Calu3 (cell line): ENCODE measurements at regions not wholly inside any gene's neighbourhood (a gene's known extent, or its start where the extent isn't known, plus 50 kb on each side); places are given as distances from the start of the nearest gene placed in this dataset.

Experiments
- BruUV-seq: library from RNA; stranded (reverse); fragments of 400-500 nt; replicated peaks from 2 replicates; lab custom pipeline; 2021; lab: Mats Ljungman, UMichigan
- CTCF ChIA-PET: fragments of 300-600 bp; sonication (Branson Sonifier 250); formaldehyde crosslinking; loops from one replicate; lab custom pipeline; 2022; ENCODE audit warnings: antibody characterized with exemption; lab: Charles Lee
- DNase-seq: peaks from one replicate; pipeline ENCODE4 v3.0.0; 2022
- H3K27ac Mint-ChIP-seq: one replicate; pipeline ENCODE4 v1.8.0; 2022; ENCODE audit warnings: mixed read lengths; ENCODE audit not compliant: unreplicated experiment
- H3K27me3 Mint-ChIP-seq: one replicate; pipeline ENCODE4 v1.8.0; 2022; ENCODE audit warnings: mixed read lengths; ENCODE audit not compliant: unreplicated experiment
- H3K36me3 Mint-ChIP-seq: one replicate; pipeline ENCODE4 v1.8.0; 2022; ENCODE audit warnings: mild to moderate bottlenecking, moderate library complexity, mixed read lengths; ENCODE audit not compliant: insufficient read depth, unreplicated experiment
- H3K4me1 Mint-ChIP-seq: one replicate; pipeline ENCODE4 v1.8.0; 2022; ENCODE audit warnings: mild to moderate bottlenecking, low read depth, mixed read lengths; ENCODE audit not compliant: unreplicated experiment
- H3K4me3 Mint-ChIP-seq: one replicate; pipeline ENCODE4 v1.8.0; 2022; ENCODE audit warnings: mild to moderate bottlenecking, low read depth, moderate library complexity, mixed read lengths; ENCODE audit not compliant: unreplicated experiment
- H3K9me3 Mint-ChIP-seq: one replicate; pipeline ENCODE4 v1.8.0; 2022; ENCODE audit warnings: low read depth, mixed read lengths; ENCODE audit not compliant: unreplicated experiment
- intact Hi-C: fragments of 100-400 bp; cut with micrococcal nuclease; formaldehyde crosslinking; loops from one replicate; pipeline ENCODE4 v1.10.0; 2022; ENCODE audit not compliant: unreplicated experiment
- TF ChIP-seq, protein P1 (sequence below): fragments of 200-600 bp; IDR thresholded peaks from one replicate; pipeline ENCODE4 v1.8.0; 2022; ENCODE audit warnings: antibody characterized with exemption; ENCODE audit not compliant: unreplicated experiment

GRCh38 chr6:62740171-62740570 is 454.1 kb upstream of the KHDRBS2 start:
- Mint-ChIP-seq H3K4me1 (no peaks in the 10 kb centered on the region), H3K27me3 (no peaks in the 10 kb centered on the region), H3K27ac (no peak overlapping the region), H3K9me3 (no peaks in the 10 kb centered on the region), H3K4me3 (no peak overlapping the region), H3K36me3 (no peaks in the 10 kb centered on the region)
- intact Hi-C loops: no loop called here
- CTCF ChIA-PET: no interaction called here
- TF ChIP-seq, protein P1, sequence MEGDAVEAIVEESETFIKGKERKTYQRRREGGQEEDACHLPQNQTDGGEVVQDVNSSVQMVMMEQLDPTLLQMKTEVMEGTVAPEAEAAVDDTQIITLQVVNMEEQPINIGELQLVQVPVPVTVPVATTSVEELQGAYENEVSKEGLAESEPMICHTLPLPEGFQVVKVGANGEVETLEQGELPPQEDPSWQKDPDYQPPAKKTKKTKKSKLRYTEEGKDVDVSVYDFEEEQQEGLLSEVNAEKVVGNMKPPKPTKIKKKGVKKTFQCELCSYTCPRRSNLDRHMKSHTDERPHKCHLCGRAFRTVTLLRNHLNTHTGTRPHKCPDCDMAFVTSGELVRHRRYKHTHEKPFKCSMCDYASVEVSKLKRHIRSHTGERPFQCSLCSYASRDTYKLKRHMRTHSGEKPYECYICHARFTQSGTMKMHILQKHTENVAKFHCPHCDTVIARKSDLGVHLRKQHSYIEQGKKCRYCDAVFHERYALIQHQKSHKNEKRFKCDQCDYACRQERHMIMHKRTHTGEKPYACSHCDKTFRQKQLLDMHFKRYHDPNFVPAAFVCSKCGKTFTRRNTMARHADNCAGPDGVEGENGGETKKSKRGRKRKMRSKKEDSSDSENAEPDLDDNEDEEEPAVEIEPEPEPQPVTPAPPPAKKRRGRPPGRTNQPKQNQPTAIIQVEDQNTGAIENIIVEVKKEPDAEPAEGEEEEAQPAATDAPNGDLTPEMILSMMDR: no peak
- DNase-seq: no peak
- BruUV-seq: no TSS peak

DNA sequence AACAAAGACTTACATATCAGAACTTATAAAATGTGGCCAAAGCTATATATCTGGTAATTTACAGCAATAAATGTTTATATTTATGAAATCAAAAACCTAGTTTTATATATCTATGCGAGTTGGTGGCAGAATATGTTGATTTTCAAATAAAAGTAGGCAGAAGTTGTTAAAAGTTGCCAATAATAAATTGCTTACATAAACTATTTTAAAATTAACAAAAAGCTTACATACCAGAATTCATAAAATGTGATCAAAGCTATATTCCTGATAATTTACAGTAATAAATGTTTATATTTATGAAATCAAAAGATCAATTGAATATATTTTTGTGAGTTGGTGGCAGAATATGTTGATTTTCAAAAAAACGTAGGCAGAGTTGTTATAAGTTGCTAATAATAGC is 451.8 kb upstream of the KHDRBS2 start:
- CTCF ChIA-PET: no interaction called here
- no peaks in the 10 kb centered on the region for H3K27me3 Mint-ChIP-seq
- H3K4me3 Mint-ChIP-seq: no peak overlapping the region
- TF ChIP-seq, protein P1: no peak
- H3K4me1 Mint-ChIP-seq: no peaks in the 10 kb centered on the region
- H3K9me3 Mint-ChIP-seq: peaks cover 3% of the 10 kb centered on the region
- no TSS peak for BruUV-seq
- H3K36me3 Mint-ChIP-seq: no peaks in the 10 kb centered on the region
- H3K27ac Mint-ChIP-seq: no peak overlapping the region
- no peak for DNase-seq
- intact Hi-C loops: no loop called here

DNA sequence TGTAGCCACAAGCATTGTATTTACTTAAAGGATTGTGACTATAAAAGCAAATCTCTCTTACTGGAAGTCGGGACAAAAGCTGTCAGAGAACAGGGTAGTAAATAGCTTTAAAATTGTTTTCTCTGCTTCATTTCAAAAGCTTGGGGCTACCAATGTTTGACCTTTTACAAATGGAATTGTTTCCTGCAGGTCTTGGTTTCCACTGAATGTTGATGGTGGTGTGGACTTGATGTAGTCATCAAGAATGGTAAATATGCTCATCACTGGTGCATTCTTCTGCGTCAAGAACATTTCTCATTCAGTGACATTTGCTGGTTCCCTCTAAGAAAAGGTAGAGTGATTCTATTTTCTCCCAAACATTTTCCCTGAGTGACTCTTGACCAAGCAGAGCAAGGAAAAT is 435.4 kb upstream of the KHDRBS2 start:
- Mint-ChIP-seq H3K27ac (no peak overlapping the region), H3K27me3 (no peaks in the 10 kb centered on the region), H3K36me3 (no peaks in the 10 kb centered on the region), H3K4me3 (no peak overlapping the region), H3K9me3 (peaks cover 8% of the 10 kb centered on the region), H3K4me1 (no peaks in the 10 kb centered on the region)
- no peak for DNase-seq
- CTCF ChIA-PET: no interaction called here
- TF ChIP-seq, protein P1: no peak
- intact Hi-C loops: no loop called here
- no TSS peak for BruUV-seq

DNA sequence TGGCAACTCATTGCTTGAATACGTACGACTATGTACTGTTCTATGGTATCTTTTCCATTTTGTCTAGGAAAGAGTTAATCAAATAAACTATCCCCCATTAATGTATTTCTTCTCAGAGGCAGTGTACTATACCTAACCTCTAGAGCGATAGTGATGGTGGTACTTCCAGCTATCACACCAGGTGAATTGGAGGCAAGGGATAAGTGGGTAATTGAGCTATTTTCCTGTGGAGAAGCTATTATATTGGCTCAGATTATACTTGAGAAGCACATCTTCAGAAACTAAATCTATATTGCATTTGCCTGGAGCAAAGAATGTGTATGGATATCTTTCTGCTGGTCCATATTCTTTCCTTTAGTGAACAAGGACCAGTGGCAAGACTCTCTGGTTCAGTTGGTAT is 430.7 kb upstream of the KHDRBS2 start:
- BruUV-seq: no TSS peak
- no peaks in the 10 kb centered on the region for H3K4me1 Mint-ChIP-seq
- H3K27me3 Mint-ChIP-seq: no peaks in the 10 kb centered on the region
- TF ChIP-seq, protein P1: no peak
- no peak overlapping the region for H3K27ac Mint-ChIP-seq
- no peaks in the 10 kb centered on the region for H3K36me3 Mint-ChIP-seq
- intact Hi-C loops: no loop called here
- peaks cover 5% of the 10 kb centered on the region for H3K9me3 Mint-ChIP-seq
- no peak overlapping the region for H3K4me3 Mint-ChIP-seq
- no peak for DNase-seq
- CTCF ChIA-PET: no interaction called here
